GM12873 (cell line): ENCODE measurements at regions not wholly inside any gene's neighbourhood (a gene's known extent, or its start where the extent isn't known, plus 50 kb on each side); places are given as distances from the start of the nearest gene placed in this dataset.

ENCODE experiments used
- TF ChIP-seq, protein P1 (sequence below): IDR thresholded peaks from 2 replicates; pipeline ENCODE4 v1.5.1; 2012; ENCODE audit warnings: low read depth, mild to moderate bottlenecking, moderate library complexity, low read length, control low read depth; ENCODE audit not compliant: insufficient read depth; ENCODE audit errors: missing control alignments

DNA sequence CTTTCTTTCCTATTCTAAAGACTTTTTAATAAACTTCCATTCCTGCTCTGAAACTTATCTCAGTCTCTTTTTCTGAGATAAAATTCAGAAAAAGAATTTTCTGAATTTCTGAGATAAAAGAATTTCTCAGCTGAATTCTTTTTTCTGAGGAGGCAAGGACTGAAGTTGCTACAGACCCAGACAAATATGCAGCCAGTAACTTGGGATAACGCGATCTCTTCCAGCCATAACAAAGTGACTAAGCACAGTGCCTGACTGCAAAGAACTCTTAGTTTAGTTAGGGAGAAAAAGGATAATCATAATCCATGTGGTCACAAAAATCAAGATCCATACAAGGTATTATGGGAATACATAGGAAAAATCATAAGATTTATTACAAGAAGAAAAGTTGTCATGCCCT is 222.0 kb upstream of the GAP43 start:
- TF ChIP-seq, protein P1, sequence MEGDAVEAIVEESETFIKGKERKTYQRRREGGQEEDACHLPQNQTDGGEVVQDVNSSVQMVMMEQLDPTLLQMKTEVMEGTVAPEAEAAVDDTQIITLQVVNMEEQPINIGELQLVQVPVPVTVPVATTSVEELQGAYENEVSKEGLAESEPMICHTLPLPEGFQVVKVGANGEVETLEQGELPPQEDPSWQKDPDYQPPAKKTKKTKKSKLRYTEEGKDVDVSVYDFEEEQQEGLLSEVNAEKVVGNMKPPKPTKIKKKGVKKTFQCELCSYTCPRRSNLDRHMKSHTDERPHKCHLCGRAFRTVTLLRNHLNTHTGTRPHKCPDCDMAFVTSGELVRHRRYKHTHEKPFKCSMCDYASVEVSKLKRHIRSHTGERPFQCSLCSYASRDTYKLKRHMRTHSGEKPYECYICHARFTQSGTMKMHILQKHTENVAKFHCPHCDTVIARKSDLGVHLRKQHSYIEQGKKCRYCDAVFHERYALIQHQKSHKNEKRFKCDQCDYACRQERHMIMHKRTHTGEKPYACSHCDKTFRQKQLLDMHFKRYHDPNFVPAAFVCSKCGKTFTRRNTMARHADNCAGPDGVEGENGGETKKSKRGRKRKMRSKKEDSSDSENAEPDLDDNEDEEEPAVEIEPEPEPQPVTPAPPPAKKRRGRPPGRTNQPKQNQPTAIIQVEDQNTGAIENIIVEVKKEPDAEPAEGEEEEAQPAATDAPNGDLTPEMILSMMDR, result no peak

DNA sequence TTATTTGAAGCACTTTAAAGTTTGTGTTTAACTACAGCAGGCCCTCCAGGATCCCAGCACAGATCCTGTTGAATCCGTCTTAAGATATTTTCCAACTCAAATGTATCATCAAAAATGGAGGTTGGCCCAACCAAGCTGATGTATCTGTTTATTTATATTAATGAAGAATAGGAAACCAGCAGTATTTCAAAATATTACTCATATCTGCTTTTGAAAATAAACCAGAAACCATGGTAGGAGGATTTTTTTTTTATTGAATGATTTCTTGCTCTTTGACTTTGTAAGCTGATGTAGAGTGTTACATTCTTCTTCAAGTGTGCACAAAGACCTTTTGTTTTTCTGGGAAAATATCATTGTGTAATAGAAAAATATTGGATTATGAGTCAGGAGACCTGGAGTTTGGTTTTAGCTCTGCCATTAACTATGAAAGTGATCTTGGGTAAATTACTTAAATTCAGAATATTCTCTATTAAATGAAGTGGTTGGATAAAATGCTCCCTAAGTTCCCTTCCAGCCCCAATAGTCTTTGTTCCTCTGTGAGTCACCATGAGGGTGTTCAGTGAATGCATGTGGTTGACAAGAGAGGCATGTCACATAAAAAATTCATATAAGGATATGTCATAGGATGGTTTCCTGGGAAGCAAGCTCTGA is 221.3 kb upstream of the GAP43 start:
- TF ChIP-seq, protein P1, result no peak

DNA sequence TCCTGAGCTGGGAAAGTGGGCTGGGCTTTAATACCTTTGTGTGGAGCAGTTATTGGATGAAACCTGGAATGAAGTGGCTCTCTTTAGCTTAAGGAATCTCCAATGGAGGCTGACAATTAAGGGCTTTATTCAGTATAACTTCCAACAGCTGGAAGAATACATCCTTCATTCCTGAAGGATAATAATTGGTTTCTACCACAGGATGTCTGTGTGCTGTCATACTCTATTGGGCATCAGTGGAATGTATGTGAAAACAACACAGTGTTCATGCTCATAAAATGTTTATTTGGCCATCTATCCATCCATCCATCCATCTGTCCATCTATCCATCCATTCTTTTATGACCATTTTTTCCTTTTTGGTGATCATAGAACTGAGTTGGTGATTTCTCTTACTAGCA is 220.7 kb upstream of the GAP43 start:
- TF ChIP-seq, protein P1, result no peak

DNA sequence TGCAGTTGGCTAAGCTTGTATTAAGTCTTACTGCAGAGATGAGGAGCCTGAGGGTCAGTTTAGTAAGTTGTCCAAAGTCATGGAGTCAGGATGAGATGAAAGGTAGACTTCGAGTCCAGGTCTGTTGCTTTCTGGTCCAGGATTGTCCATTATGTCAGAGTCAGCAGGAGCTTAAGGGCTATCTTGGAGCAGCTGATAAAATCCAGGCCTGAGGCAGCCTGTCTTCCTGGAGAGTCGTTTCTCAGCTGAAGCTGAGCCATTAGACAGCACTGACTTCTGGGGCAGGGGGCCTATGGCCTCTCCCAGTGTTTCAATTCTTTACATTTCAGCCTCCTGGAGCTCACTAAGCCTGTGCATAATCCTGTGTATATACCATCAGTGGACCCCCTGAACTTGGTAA is 219.5 kb upstream of the GAP43 start:
- TF ChIP-seq, protein P1, result no peak

DNA sequence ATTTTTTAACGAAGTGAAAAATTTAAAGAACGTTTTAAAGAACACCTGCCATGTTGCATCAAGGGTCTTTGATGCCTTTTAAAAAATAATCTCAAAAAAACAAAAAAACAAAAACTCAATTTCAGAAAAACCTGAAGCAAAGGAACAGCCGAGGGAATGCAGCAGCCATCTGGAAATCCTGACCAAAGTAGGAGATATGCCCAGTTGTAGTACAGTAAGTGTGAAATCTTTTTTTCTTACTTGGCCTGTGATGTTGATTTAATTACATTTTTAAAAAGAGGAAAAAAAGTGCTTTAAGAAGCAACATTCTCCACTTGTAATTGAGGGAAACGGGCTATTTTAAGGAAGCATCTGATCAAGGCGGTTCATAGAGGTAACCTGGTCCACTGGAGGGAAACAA is 213.7 kb upstream of the GAP43 start:
- TF ChIP-seq, protein P1, result no peak

DNA sequence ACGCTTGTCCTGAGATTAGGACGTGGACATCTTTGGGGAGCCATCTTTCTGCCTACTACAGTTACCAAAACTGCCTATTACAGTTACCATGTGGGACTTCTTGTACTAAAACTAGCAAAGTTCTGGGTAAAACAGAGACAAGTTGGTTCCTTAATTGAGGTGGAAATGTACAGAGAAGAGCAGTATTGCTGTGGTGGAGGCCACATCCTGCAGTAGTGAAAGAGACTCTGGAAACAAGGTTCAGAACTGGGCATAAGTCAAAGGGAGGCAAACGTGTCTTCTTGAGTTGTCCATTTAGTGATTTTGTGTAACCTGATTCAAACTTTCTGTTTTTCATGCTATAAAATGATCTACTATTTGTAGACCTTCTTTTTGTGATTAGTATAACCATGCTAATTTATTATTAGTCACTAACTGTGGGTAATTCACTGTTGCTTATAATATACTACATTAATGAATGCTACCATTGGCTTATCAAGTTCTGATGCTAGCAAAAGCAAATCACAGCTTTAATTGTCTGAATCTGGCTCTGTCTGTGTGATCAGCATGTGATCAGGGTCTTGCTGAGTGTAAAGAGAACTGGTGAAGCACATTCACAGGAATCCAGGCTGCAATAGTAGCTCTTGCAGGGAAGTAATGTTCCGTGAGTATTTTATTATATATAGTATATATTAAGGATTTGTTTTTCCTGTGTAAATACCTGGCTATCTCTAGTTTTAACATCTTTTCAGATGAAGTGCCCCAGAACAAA is 207.9 kb upstream of the GAP43 start:
- TF ChIP-seq, protein P1, result no peak

DNA sequence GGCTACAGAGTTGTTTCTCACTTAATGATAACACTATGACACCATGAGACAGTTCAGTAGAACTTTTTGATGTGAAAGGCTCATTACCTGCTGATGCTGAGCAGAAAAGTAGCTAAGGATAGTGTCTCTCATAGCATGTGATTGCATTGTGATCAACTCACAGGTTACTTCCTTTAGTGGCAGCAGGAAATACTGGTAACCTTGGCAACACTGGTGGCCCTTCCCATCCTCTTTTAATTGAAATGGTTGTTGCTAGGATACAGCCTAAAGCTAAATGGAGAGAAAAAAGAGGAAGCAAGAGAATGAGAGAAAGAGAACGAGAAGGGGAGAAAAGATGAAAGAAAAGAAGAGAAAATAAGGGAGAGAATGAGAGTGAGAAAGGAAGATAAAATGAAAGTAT is 204.7 kb upstream of the GAP43 start:
- TF ChIP-seq, protein P1, result no peak
